PC-3 (cell line): ENCODE measurements at regions not wholly inside any gene's neighbourhood (a gene's known extent, or its start where the extent isn't known, plus 50 kb on each side); places are given as distances from the start of the nearest gene placed in this dataset.

Source experiments
- ATAC-seq: fragments of 200-7000 bp; cut with Tn5 transposase; 2 replicates; pipeline ENCODE4 v1.9.1; 2020; ENCODE audit warnings: mild to moderate bottlenecking, moderate library complexity
- BruUV-seq: library from RNA; stranded (reverse); fragments of 400-500 nt; replicated peaks from 2 replicates; lab custom pipeline; 2021; lab: Mats Ljungman, UMichigan
- CTCF ChIA-PET: fragments of 300-600 bp; sonication (Branson Sonifier 250); formaldehyde crosslinking; loops from one replicate; lab custom pipeline; 2022; ENCODE audit warnings: antibody characterized with exemption; lab: Charles Lee
- POLR2A ChIA-PET: fragments of 300-600 bp; sonication (Branson Sonifier 250); formaldehyde crosslinking; loops from one replicate; lab custom pipeline; 2022; ENCODE audit warnings: antibody characterized with exemption; ENCODE audit not compliant: unreplicated experiment; lab: Charles Lee
- DNase-seq: peaks from one replicate; pipeline ENCODE4 v3.0.0-alpha.2; 2015
- H2AFZ ChIP-seq: fragments of 300-600 bp; sonication (generic); 2 replicates; pipeline ENCODE4 v1.6.0; 2016; ENCODE audit warnings: antibody characterized with exemption, low read length
- H3F3A ChIP-seq: fragments of 300-600 bp; sonication (generic); one replicate; pipeline ENCODE4 v1.6.0; 2017; ENCODE audit warnings: antibody characterized with exemption, low read length, control low read depth, mild to moderate bottlenecking; ENCODE audit not compliant: unreplicated experiment
- H3K27ac ChIP-seq: fragments of 300-600 bp; sonication (generic); 2 replicates; pipeline ENCODE4 v1.5.1; 2016; ENCODE audit warnings: mild to moderate bottlenecking, low read length
- H3K27me3 ChIP-seq: fragments of 300-600 bp; sonication (generic); 2 replicates; pipeline ENCODE4 v1.6.1; 2016; ENCODE audit warnings: low read length, mixed read lengths
- H3K36me3 ChIP-seq: fragments of 300-600 bp; sonication (generic); 2 replicates; pipeline ENCODE4 v1.6.1; 2016; ENCODE audit warnings: low read depth, mixed run types, low read length, mixed read lengths
- H3K4me1 ChIP-seq: fragments of 300-600 bp; sonication (generic); 2 replicates; pipeline ENCODE4 v1.5.1; 2016; ENCODE audit warnings: low read length; ENCODE audit not compliant: insufficient read depth
- H3K4me2 ChIP-seq: fragments of 300-600 bp; sonication (generic); 2 replicates; pipeline ENCODE4 v1.6.0; 2016; ENCODE audit warnings: low read length
- H3K4me3 ChIP-seq: fragments of 300-600 bp; sonication (generic); 2 replicates; pipeline ENCODE4 v1.5.1; 2016; ENCODE audit warnings: mild to moderate bottlenecking, low read length, mixed read lengths
- H3K79me2 ChIP-seq: fragments of 300-600 bp; sonication (generic); 2 replicates; pipeline ENCODE4 v1.6.1; 2017; ENCODE audit warnings: low read length, mixed read lengths
- H3K9ac ChIP-seq: fragments of 300-600 bp; sonication (generic); 2 replicates; pipeline ENCODE4 v1.6.0; 2016; ENCODE audit warnings: mild to moderate bottlenecking, low read length
- H3K9me2 ChIP-seq: fragments of 300-600 bp; sonication (generic); replicated peaks from 2 replicates; pipeline ENCODE4 v1.6.1; 2016; ENCODE audit warnings: mixed run types, low read length, mixed read lengths
- H3K9me3 ChIP-seq: fragments of 300-600 bp; sonication (generic); 2 replicates; pipeline ENCODE4 v1.6.1; 2016; ENCODE audit warnings: low read length, mixed read lengths
- H4K20me1 ChIP-seq: fragments of 300-600 bp; sonication (generic); 2 replicates; pipeline ENCODE4 v1.6.1; 2016; ENCODE audit warnings: low read length, mixed read lengths
- EZH2 ChIP-seq: fragments of 300-600 bp; sonication (generic); IDR thresholded peaks from one replicate; pipeline ENCODE4 v1.6.1; 2017; ENCODE audit warnings: antibody characterized with exemption, mild to moderate bottlenecking, low read length; ENCODE audit not compliant: unreplicated experiment
- EZH2phosphoT487 ChIP-seq: fragments of 300-600 bp; sonication (generic); IDR thresholded peaks from 2 replicates; pipeline ENCODE4 v1.6.1; 2018; ENCODE audit warnings: mild to moderate bottlenecking, antibody characterized with exemption, low read length, borderline replicate concordance
- intact Hi-C: fragments of 100-400 bp; cut with micrococcal nuclease; formaldehyde crosslinking; loops from 2 replicates; pipeline ENCODE4 v1.9.0; 2023
- TF ChIP-seq, protein P1 (sequence below): fragments of 300-600 bp; sonication (generic); conservative IDR thresholded peaks from 2 replicates; pipeline ENCODE4 v1.5.1; 2017; ENCODE audit warnings: antibody characterized with exemption, low read depth, mild to moderate bottlenecking, low read length

DNA sequence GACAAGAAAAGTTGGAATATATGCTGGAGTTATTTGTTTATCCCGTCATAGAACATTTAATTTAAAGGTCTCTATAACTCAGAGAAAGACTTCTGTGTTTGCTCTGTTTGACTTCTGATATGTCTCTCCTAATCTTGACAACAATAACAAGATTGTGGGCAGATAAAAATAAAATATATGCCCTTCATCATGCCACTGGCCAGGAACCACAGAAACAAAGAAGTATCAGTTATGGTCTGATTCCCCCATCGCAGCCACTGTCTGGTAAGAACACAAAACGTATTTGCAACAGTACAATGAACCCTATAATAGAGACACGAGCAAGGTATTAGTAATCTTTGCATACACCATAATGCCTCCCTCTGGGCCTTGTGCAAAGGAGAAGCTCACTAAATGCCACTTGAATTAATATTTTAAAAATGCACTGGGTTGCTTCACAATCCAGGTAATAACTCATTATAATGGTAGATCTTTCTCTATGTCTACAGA, 1498.3 kb downstream of the CDH11 start:
- no peak overlapping the region for H3K27ac ChIP-seq
- no peaks in the 10 kb centered on the region for H3K79me2 ChIP-seq
- H3K36me3 ChIP-seq: no peaks in the 10 kb centered on the region
- H3F3A ChIP-seq: no peaks in the 10 kb centered on the region
- H3K4me1 ChIP-seq: no peaks in the 10 kb centered on the region
- CTCF ChIA-PET: no interaction called here
- no peaks in the 10 kb centered on the region for H3K9me3 ChIP-seq
- intact Hi-C loops: no loop called here
- H3K9ac ChIP-seq: no peak overlapping the region
- no peaks in the 10 kb centered on the region for H3K27me3 ChIP-seq
- BruUV-seq: no TSS peak
- no peak overlapping the region for H2AFZ ChIP-seq
- DNase-seq: no peak
- POLR2A ChIA-PET: no interaction called here
- H3K9me2 ChIP-seq: no peaks in the 10 kb centered on the region
- TF ChIP-seq, protein P1, sequence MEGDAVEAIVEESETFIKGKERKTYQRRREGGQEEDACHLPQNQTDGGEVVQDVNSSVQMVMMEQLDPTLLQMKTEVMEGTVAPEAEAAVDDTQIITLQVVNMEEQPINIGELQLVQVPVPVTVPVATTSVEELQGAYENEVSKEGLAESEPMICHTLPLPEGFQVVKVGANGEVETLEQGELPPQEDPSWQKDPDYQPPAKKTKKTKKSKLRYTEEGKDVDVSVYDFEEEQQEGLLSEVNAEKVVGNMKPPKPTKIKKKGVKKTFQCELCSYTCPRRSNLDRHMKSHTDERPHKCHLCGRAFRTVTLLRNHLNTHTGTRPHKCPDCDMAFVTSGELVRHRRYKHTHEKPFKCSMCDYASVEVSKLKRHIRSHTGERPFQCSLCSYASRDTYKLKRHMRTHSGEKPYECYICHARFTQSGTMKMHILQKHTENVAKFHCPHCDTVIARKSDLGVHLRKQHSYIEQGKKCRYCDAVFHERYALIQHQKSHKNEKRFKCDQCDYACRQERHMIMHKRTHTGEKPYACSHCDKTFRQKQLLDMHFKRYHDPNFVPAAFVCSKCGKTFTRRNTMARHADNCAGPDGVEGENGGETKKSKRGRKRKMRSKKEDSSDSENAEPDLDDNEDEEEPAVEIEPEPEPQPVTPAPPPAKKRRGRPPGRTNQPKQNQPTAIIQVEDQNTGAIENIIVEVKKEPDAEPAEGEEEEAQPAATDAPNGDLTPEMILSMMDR: no peak
- TF ChIP-seq EZH2 (no peak), EZH2phosphoT487 (no peak)
- H4K20me1 ChIP-seq: no peaks in the 10 kb centered on the region
- ATAC-seq: no peak
- H3K4me3 ChIP-seq: no peak overlapping the region
- H3K4me2 ChIP-seq: no peak overlapping the region

DNA sequence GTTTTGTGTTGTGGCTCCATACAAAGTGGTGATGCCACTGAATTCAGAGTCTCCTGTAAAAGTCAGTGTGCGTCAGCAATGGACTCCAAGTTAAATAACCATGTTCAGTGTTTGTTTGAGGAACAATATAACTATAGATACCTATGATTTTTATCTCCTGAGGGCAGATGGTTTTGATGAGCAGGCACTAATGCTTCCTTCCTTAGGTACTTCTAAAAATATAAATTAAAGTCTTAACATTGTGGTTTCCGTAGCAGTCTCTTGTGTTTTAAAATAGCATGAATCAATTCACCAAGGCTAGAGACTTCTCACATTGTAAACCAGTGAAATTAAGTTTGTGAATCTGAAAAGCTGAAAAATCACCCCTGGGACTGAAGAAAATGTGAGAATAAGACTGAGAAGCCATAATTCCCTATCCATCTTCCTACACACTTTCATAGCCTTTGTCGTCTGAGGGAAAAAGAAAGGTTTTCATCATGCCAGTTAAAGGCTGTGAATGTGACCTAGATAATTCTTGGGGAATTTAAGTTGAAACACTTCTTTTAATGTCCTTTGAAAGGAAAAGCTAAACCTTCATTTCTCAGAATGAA, 1502.9 kb downstream of the CDH11 start:
- no TSS peak for BruUV-seq
- no peak for ATAC-seq

DNA sequence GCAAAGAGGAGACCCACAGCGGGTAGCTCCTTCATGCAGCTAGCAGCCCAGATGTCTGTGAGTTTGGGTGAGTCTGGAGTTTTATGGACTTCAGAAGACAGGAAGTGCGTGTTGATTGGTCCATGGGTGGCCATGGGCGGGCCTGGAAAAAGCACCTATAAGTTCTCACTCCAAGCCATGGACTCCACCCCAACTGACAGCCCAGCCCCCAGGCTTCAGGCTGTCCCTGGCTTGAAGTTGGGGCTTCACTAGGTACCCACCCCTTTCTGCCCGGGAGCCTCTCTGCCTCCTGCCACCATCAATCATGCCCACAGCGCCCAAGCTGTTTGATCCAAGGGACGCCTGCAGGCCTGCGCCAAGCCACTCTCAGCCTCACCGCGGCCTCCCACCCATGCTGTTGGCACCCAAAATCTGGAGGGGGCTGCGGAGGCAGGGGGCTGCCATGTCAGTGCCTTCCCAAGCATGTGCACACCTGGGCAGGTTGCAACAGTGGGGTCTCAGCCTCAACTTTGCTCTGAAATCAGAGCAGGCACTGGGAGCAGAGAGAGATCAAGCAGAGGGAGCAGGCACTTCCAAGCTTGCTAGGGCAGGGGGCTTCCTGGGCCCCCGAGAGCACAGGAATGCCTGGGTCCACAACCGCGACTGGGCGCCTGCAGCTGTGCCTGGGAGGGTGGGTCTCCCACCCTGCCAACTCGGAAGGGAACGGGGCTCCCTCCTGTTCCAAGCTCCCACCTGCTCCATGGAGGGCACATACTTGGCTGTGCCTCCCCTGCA, 1503.7 kb downstream of the CDH11 start:
- ChIA-PET CTCF (no interaction called here), POLR2A (no interaction called here)
- Histone ChIP-seq H3K36me3 (no peaks in the 10 kb centered on the region), H3F3A (no peaks in the 10 kb centered on the region), H3K79me2 (no peaks in the 10 kb centered on the region), H4K20me1 (no peaks in the 10 kb centered on the region), H3K4me3 (no peak overlapping the region), H3K9me2 (no peaks in the 10 kb centered on the region), H3K4me2 (no peak overlapping the region), H3K9ac (no peak overlapping the region), H2AFZ (no peak overlapping the region), H3K4me1 (0 out of 2 replicates have a peak, but pooled peaks cover 4% of the 10 kb centered on the region), H3K27ac (no peak overlapping the region), H3K27me3 (0 out of 2 replicates have a peak, but pooled peaks cover 3% of the 10 kb centered on the region), H3K9me3 (no peaks in the 10 kb centered on the region)
- DNase-seq (no peak), ATAC-seq (no peak)
- no peak for TF ChIP-seq EZH2phosphoT487
- TF ChIP-seq, protein P1: no peak
- no peak for TF ChIP-seq EZH2
- intact Hi-C loops: no loop called here
- BruUV-seq: no TSS peak

More for the DNA sequence above, 1502.9 kb downstream of the CDH11 start:
- no peak for TF ChIP-seq EZH2phosphoT487
- no peak overlapping the region for H2AFZ ChIP-seq
- DNase-seq: no peak
- H3F3A ChIP-seq: no peaks in the 10 kb centered on the region
- H3K9me2 ChIP-seq: no peaks in the 10 kb centered on the region
- no peaks in the 10 kb centered on the region for H3K9me3 ChIP-seq
- no peaks in the 10 kb centered on the region for H4K20me1 ChIP-seq
- H3K36me3 ChIP-seq: no peaks in the 10 kb centered on the region
- H3K27me3 ChIP-seq: 0 out of 2 replicates have a peak, but pooled peaks cover 3% of the 10 kb centered on the region
- CTCF ChIA-PET: no interaction called here
- H3K4me1 ChIP-seq: no peaks in the 10 kb centered on the region
- H3K9ac ChIP-seq: no peak overlapping the region
- no peak overlapping the region for H3K27ac ChIP-seq
- POLR2A ChIA-PET: no interaction called here
- H3K4me2 ChIP-seq: no peak overlapping the region
- intact Hi-C loops: no loop called here
- no peak overlapping the region for H3K4me3 ChIP-seq
- no peaks in the 10 kb centered on the region for H3K79me2 ChIP-seq
